HepG2 (cell line): ENCODE measurements at regions not wholly inside any gene's neighbourhood (a gene's known extent, or its start where the extent isn't known, plus 50 kb on each side); places are given as distances from the start of the nearest gene placed in this dataset.
A peak's percentile ranks its signal among the peaks of the same experiment; 100 is the strongest.

Experiments used
- CAMTA2 ChIP-seq: sonication (generic); formaldehyde crosslinking; IDR thresholded peaks from 2 replicates; pipeline ENCODE4 v1.4.0; 2020; ENCODE audit warnings: mild to moderate bottlenecking, missing genetic modification reagents, borderline replicate concordance
- ESRRA ChIP-seq: sonication (generic); formaldehyde crosslinking; IDR thresholded peaks from 2 replicates; pipeline ENCODE4 v1.5.1; 2020; ENCODE audit warnings: mild to moderate bottlenecking, low read depth, missing genetic modification reagents
- FOXA3 ChIP-seq: IDR thresholded peaks from 2 replicates; pipeline ENCODE4 v1.6.1; 2016; ENCODE audit warnings: missing genetic modification reagents, missing compliant biosample characterization
- HMG20B ChIP-seq: conservative IDR thresholded peaks from 2 replicates; pipeline ENCODE4 v1.6.1; 2016; ENCODE audit warnings: missing genetic modification reagents, missing compliant biosample characterization
- HOXA9 ChIP-seq: sonication (generic); formaldehyde crosslinking; IDR thresholded peaks from 2 replicates; pipeline ENCODE4 v1.8.1; 2022; ENCODE audit warnings: missing genetic modification reagents, mild to moderate bottlenecking, moderate library complexity, borderline replicate concordance
- IRF2 ChIP-seq: IDR thresholded peaks from 2 replicates; pipeline ENCODE4 v1.6.1; 2018; ENCODE audit warnings: missing genetic modification reagents, missing compliant biosample characterization
- KDM2A ChIP-seq: sonication (generic); formaldehyde crosslinking; IDR thresholded peaks from 2 replicates; pipeline ENCODE4 v1.4.0; 2020; ENCODE audit warnings: low read depth, missing genetic modification reagents, borderline replicate concordance
- KLF11 ChIP-seq: IDR thresholded peaks from 2 replicates; pipeline ENCODE4 v1.6.1; 2016; ENCODE audit warnings: missing compliant biosample characterization
- SMARCC2 ChIP-seq: fragments of 450-650 bp; IDR thresholded peaks from 2 replicates; pipeline ENCODE4 v1.6.1; 2017; ENCODE audit warnings: antibody characterized with exemption, mild to moderate bottlenecking
- SNRNP70 ChIP-seq: fragments of 200-400 bp; formaldehyde crosslinking; IDR thresholded peaks from 2 replicates; pipeline ENCODE4 v1.6.1; 2017; ENCODE audit warnings: mild to moderate bottlenecking, low read depth, low read length, moderate library complexity
- SP4 ChIP-seq: sonication (generic); formaldehyde crosslinking; IDR thresholded peaks from 2 replicates; pipeline ENCODE4 v1.8.1; 2023; ENCODE audit warnings: mild to moderate bottlenecking, missing genetic modification reagents
- TCF7 ChIP-seq: sonication (generic); IDR thresholded peaks from 2 replicates; pipeline ENCODE4 v1.6.1; 2016; ENCODE audit warnings: antibody characterized with exemption, low read depth
- ZNF253 ChIP-seq: sonication (generic); formaldehyde crosslinking; IDR thresholded peaks from 2 replicates; pipeline ENCODE4 v1.8.0; 2022; ENCODE audit warnings: mild to moderate bottlenecking, missing genetic modification reagents, borderline replicate concordance
- ZNF264 ChIP-seq: sonication (generic); formaldehyde crosslinking; IDR thresholded peaks from 2 replicates; pipeline ENCODE4 v1.4.0; 2020; ENCODE audit warnings: missing genetic modification reagents
- TF ChIP-seq, protein P1 (sequence below): sonication (generic); formaldehyde crosslinking; IDR thresholded peaks from 2 replicates; pipeline ENCODE4 v1.8.1; 2023; ENCODE audit warnings: mild to moderate bottlenecking, missing genetic modification reagents, borderline replicate concordance
- TF ChIP-seq, protein P2 (sequence below): IDR thresholded peaks from 2 replicates; pipeline ENCODE4 v1.6.1; 2012; ENCODE audit warnings: low read depth, low read length, improper control_type of control experiment
- TF ChIP-seq, protein P3 (sequence below): sonication (generic); formaldehyde crosslinking; IDR thresholded peaks from 2 replicates; pipeline ENCODE4 v1.8.1; 2023; ENCODE audit warnings: mild to moderate bottlenecking, missing genetic modification reagents
- TF ChIP-seq, protein P4 (sequence below): sonication (generic); formaldehyde crosslinking; IDR thresholded peaks from 2 replicates; pipeline ENCODE4 v1.9.0; 2022; ENCODE audit warnings: low read depth, missing genetic modification reagents
- TF ChIP-seq, protein P5 (sequence below): sonication (generic); formaldehyde crosslinking; IDR thresholded peaks from 2 replicates; pipeline ENCODE4 v1.4.0; 2020; ENCODE audit warnings: mild to moderate bottlenecking, missing genetic modification reagents

DNA sequence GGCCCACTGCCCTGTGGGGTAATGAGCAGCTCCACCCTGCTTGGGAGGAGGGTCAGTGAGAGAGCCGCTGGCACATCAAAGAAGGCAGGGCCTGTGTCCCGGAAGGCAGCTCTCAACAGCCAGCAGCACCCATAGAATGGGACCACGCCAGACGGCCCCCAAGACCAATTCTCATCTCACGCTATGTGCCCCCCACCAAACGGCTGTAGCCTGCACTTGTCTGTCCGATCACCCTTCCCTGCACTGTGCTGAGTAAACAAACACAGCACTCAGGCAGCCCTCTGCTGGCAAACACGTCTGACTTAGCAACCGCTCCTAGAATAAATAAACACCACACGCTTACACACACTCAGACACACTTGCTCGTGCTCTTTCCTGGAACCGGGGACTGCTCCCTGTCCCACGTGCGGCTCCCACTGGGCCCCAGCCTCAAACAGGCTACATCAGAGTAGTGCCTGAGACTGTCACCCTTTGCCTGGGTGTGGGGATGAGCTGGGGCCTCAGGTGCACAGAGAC, 53.2 kb upstream of the CDON start (continued):
- TF ChIP-seq, protein P1, sequence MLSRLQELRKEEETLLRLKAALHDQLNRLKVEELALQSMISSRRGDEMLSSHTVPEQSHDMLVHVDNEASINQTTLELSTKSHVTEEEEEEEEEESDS (CRISPR knock-in tag), result no peak
- TF ChIP-seq ZNF264 (no peak), SNRNP70 (no peak), SMARCC2 (no peak), HMG20B (CRISPR knock-in tag) (0 out of 2 replicates have a peak, but pooled peaks have one; percentile 23), SP4 (CRISPR knock-in tag) (0 out of 2 replicates have a peak, but pooled peaks have one; percentile 37), FOXA3 (CRISPR knock-in tag) (peak; percentile 95), KLF11 (CRISPR knock-in tag) (0 out of 2 replicates have a peak, but pooled peaks have one; percentile 21), CAMTA2 (CRISPR knock-in tag) (no peak), ZNF253 (CRISPR knock-in tag) (0 out of 2 replicates have a peak, but pooled peaks have one; percentile 68), IRF2 (peak; percentile 79), TCF7 (peak; percentile 27), HOXA9 (CRISPR knock-in tag) (no peak), ESRRA (CRISPR knock-in tag) (peak; percentile 36; the same call in 1 of the 2 replicates), KDM2A (CRISPR knock-in tag) (peak; percentile 77)
- TF ChIP-seq, protein P2, sequence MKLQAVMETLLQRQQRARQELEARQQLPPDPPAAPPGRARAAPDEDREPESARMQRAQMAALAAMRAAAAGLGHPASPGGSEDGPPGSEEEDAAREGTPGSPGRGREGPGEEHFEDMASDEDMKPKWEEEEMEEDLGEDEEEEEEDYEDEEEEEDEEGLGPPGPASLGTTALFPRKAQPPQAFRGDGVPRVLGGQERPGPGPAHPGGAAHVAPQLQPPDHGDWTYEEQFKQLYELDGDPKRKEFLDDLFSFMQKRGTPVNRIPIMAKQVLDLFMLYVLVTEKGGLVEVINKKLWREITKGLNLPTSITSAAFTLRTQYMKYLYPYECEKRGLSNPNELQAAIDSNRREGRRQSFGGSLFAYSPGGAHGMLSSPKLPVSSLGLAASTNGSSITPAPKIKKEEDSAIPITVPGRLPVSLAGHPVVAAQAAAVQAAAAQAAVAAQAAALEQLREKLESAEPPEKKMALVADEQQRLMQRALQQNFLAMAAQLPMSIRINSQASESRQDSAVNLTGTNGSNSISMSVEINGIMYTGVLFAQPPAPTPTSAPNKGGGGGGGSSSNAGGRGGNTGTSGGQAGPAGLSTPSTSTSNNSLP, result no peak
- TF ChIP-seq, protein P3, sequence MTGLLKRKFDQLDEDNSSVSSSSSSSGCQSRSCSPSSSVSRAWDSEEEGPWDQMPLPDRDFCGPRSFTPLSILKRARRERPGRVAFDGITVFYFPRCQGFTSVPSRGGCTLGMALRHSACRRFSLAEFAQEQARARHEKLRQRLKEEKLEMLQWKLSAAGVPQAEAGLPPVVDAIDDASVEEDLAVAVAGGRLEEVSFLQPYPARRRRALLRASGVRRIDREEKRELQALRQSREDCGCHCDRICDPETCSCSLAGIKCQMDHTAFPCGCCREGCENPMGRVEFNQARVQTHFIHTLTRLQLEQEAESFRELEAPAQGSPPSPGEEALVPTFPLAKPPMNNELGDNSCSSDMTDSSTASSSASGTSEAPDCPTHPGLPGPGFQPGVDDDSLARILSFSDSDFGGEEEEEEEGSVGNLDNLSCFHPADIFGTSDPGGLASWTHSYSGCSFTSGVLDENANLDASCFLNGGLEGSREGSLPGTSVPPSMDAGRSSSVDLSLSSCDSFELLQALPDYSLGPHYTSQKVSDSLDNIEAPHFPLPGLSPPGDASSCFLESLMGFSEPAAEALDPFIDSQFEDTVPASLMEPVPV (CRISPR knock-in tag), result peak; percentile 75; the same call in 1 of the 2 replicates
- TF ChIP-seq, protein P4, sequence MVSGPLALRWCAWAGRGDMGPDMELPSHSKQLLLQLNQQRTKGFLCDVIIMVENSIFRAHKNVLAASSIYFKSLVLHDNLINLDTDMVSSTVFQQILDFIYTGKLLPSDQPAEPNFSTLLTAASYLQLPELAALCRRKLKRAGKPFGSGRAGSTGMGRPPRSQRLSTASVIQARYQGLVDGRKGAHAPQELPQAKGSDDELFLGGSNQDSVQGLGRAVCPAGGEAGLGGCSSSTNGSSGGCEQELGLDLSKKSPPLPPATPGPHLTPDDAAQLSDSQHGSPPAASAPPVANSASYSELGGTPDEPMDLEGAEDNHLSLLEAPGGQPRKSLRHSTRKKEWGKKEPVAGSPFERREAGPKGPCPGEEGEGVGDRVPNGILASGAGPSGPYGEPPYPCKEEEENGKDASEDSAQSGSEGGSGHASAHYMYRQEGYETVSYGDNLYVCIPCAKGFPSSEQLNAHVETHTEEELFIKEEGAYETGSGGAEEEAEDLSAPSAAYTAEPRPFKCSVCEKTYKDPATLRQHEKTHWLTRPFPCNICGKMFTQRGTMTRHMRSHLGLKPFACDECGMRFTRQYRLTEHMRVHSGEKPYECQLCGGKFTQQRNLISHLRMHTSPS, result no peak
- TF ChIP-seq, protein P5, sequence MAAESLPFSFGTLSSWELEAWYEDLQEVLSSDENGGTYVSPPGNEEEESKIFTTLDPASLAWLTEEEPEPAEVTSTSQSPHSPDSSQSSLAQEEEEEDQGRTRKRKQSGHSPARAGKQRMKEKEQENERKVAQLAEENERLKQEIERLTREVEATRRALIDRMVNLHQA (CRISPR knock-in tag), result no peak
